ENCODE measurements at regions not wholly inside any gene's neighbourhood (a gene's known extent, or its start where the extent isn't known, plus 50 kb on each side); places are given as distances from the start of the nearest gene placed in this dataset.

GRCh38 chr1:238790882-238791281 lies 595.5 kb upstream of the CHRM3 start:
- Histone ChIP-seq H3K27ac (ENCODE audit: extremely low read depth, low read depth, low read length) (no peak overlapping the region), H3K4me3 (ENCODE audit: low read depth, low read length) (no peak overlapping the region), H3K36me3 (ENCODE audit: control insufficient read depth in 2 of 2, insufficient read depth in 1 of 2, low read length in 2 of 2) (no peaks in the 10 kb centered on the region), H3K4me1 (ENCODE audit: control insufficient read depth, insufficient read depth, low read length) (no peaks in the 10 kb centered on the region), H3K9me3 (ENCODE audit: control insufficient read depth, insufficient read depth, low read depth, low read length) (no peaks in the 10 kb centered on the region)
- CTCF ChIA-PET = no interaction called here
- TF ChIP-seq ZNF521 (tag by site-specific recombination; IDR thresholded peaks at IDR 0.05) = no peak
- no peak for TF ChIP-seq OVOL3 (tag by site-specific recombination; IDR thresholded peaks at IDR 0.05)
- no peak for TF ChIP-seq PRDM4 (tag by site-specific recombination; IDR thresholded peaks at IDR 0.05)
- TF ChIP-seq KLF8 (tag by site-specific recombination; IDR thresholded peaks at IDR 0.05) = no peak
- POLR2A ChIA-PET = no interaction called here

- no peaks in the 10 kb centered on the region for H3K36me3 ChIP-seq (ENCODE audit: control insufficient read depth in 2 of 2, insufficient read depth in 1 of 2, low read length in 2 of 2)
- H3K4me3 ChIP-seq (ENCODE audit: low read depth, low read length) = no peak overlapping the region
- TF ChIP-seq ZNF23 (tag by site-specific recombination; IDR thresholded peaks at IDR 0.05; ENCODE audit: borderline replicate concordance) (no peak), ZNF221 (tag by site-specific recombination; IDR thresholded peaks at IDR 0.05; ENCODE audit: borderline replicate concordance) (no peak), ZFP3 (tag by site-specific recombination; IDR thresholded peaks at IDR 0.05; ENCODE audit: low read depth) (no peak), ZNF394 (tag by site-specific recombination; IDR thresholded peaks at IDR 0.05; ENCODE audit: borderline replicate concordance) (no peak), ZNF214 (tag by site-specific recombination; IDR thresholded peaks at IDR 0.05; ENCODE audit: borderline replicate concordance) (no peak), ZSCAN30 (tag by site-specific recombination; IDR thresholded peaks at IDR 0.05) (no peak), ZNF433 (tag by site-specific recombination; IDR thresholded peaks at IDR 0.05; ENCODE audit: low read depth) (no peak), KLF7 (tag by site-specific recombination; IDR thresholded peaks at IDR 0.05; ENCODE audit: borderline replicate concordance) (no peak), ZBTB10 (tag by site-specific recombination; IDR thresholded peaks at IDR 0.05) (no peak), OVOL3 (tag by site-specific recombination; IDR thresholded peaks at IDR 0.05) (no peak), ZNF610 (tag by site-specific recombination; IDR thresholded peaks at IDR 0.05; ENCODE audit: borderline replicate concordance) (no peak), KLF9 (tag by site-specific recombination; IDR thresholded peaks at IDR 0.05; ENCODE audit: low read depth) (no peak), ZFP69B (tag by site-specific recombination; IDR thresholded peaks at IDR 0.05) (no peak)
- ChIA-PET CTCF (no interaction called here), POLR2A (no interaction called here)
- no peaks in the 10 kb centered on the region for H3K9me3 ChIP-seq (ENCODE audit: control insufficient read depth, insufficient read depth, low read depth, low read length)
- H3K4me1 ChIP-seq (ENCODE audit: control insufficient read depth, insufficient read depth, low read length) = no peaks in the 10 kb centered on the region
- H3K27ac ChIP-seq (ENCODE audit: extremely low read depth, low read depth, low read length) = no peak overlapping the region
Measured at GRCh38 chr1:238789916-238790667, 596.3 kb upstream of the CHRM3 start.

- no peaks in the 10 kb centered on the region for H3K9me3 ChIP-seq (ENCODE audit: control insufficient read depth, insufficient read depth, low read depth, low read length)
- no peak overlapping the region for H3K27ac ChIP-seq (ENCODE audit: extremely low read depth, low read depth, low read length)
- TF ChIP-seq ZSCAN18 (tag by site-specific recombination; IDR thresholded peaks at IDR 0.05) = no peak
- no peak for TF ChIP-seq ZNF138 (tag by site-specific recombination; IDR thresholded peaks at IDR 0.05; ENCODE audit: borderline replicate concordance)
- ChIA-PET CTCF (interaction anchor here (0.7 kb wide), 1 partner anchor 14 kb away, joined by 3 read pairs; no protein-coding TSS in a partner anchor), POLR2A (no interaction called here)
- no peak overlapping the region for H3K4me3 ChIP-seq (ENCODE audit: low read depth, low read length)
- H3K36me3 ChIP-seq (ENCODE audit: control insufficient read depth in 2 of 2, insufficient read depth in 1 of 2, low read length in 2 of 2) = no peaks in the 10 kb centered on the region
- no peaks in the 10 kb centered on the region for H3K4me1 ChIP-seq (ENCODE audit: control insufficient read depth, insufficient read depth, low read length)
Measured at GRCh38 chr1:238787471-238787870, 598.9 kb upstream of the CHRM3 start.
